ENCODE measurements at regions not wholly inside any gene's neighbourhood (a gene's known extent, or its start where the extent isn't known, plus 50 kb on each side); places are given as distances from the start of the nearest gene placed in this dataset.
"Not testable (repeated sequence)": the region's sequence is repeated elsewhere in the genome, so short reads cannot be mapped to it uniquely, and the experiment has no call there.

DNA sequence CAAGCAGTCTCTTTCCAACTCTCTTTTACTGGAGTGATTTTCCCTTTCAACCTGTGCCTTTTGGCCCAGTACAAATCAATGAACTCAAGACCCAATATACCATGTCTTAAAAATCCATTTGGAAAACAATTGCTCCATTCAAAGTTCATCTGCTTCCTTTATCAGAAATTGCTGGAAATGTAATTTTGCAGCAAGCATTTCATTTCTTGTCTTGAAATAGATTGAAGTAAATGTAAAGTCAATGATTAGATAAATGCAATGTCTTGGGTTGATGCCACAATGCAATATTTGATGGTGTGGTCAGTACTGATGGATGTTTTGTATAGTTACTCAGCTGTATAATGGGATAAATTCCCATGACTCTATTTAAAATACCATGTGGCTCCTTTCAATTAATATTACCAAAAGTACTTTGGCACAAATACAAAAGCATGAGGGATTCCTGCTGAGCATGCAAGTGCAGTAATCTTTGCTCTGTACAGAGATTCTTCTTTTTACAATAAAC, 707.7 kb upstream of the NOVA1 start:
- no peak for DNase-seq
- TF ChIP-seq, protein P1, sequence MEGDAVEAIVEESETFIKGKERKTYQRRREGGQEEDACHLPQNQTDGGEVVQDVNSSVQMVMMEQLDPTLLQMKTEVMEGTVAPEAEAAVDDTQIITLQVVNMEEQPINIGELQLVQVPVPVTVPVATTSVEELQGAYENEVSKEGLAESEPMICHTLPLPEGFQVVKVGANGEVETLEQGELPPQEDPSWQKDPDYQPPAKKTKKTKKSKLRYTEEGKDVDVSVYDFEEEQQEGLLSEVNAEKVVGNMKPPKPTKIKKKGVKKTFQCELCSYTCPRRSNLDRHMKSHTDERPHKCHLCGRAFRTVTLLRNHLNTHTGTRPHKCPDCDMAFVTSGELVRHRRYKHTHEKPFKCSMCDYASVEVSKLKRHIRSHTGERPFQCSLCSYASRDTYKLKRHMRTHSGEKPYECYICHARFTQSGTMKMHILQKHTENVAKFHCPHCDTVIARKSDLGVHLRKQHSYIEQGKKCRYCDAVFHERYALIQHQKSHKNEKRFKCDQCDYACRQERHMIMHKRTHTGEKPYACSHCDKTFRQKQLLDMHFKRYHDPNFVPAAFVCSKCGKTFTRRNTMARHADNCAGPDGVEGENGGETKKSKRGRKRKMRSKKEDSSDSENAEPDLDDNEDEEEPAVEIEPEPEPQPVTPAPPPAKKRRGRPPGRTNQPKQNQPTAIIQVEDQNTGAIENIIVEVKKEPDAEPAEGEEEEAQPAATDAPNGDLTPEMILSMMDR (IDR thresholded peaks at IDR 0.05; ENCODE audit: low read depth, low read length): no peak
- H3K4me1 ChIP-seq: no peaks in the 10 kb centered on the region
- no peaks in the 10 kb centered on the region for H3K36me3 ChIP-seq
- H3K27me3 ChIP-seq: no peaks in the 10 kb centered on the region
- no peak overlapping the region for H3K4me3 ChIP-seq (ENCODE audit: low read depth, low read length)
- no peaks in the 10 kb centered on the region for H3K9me3 ChIP-seq

DNA sequence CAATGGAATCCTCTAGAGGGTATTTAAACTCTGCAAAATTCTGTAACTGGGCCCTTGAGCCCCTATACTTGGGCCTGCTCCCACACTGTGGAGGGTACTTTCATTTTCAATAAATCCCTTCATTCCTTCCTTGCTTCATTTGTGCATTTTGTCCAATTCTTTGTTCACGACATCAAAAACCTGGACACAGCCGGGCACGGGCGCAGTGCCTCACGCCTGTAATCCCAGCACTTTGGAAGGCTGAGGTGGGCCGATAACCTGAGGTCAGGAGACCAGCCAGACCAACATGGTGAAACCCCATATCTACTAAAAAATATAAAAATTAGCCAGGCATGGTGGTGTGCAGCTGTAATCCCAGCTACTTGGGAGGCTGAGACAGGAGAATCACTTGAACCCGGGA, 714.9 kb upstream of the NOVA1 start:
- DNase-seq; H3K9me3 ChIP-seq; H3K36me3 ChIP-seq; H3K4me1 ChIP-seq; H3K4me3 ChIP-seq (ENCODE audit: low read depth, low read length); H3K27me3 ChIP-seq: not testable (repeated sequence)

DNA sequence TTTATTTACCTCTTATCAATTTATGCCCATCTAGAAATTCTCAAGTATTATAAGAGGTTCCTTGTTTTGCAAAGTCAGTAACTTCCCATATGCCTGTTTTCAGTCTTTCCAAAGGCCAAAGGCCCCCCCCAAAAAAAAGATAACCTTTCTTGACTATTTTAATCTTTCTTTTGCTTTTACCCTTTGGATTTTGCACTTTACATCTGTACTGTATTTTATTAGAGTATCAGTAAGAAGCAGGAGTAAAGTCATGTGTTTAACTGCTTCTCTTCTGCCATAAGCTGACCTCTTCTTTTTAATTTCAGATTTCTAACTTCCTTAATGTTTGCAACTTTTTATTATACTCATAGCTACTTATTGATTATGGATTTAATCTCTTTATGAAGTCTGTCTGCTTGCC, 716.4 kb upstream of the NOVA1 start:
- no peak overlapping the region for H3K4me3 ChIP-seq (ENCODE audit: low read depth, low read length)
- no peaks in the 10 kb centered on the region for H3K4me1 ChIP-seq
- no peaks in the 10 kb centered on the region for H3K9me3 ChIP-seq
- no peak for DNase-seq
- no peaks in the 10 kb centered on the region for H3K36me3 ChIP-seq
- TF ChIP-seq, protein P1 (IDR thresholded peaks at IDR 0.05; ENCODE audit: low read depth, low read length): no peak
- H3K27me3 ChIP-seq: no peaks in the 10 kb centered on the region

DNA sequence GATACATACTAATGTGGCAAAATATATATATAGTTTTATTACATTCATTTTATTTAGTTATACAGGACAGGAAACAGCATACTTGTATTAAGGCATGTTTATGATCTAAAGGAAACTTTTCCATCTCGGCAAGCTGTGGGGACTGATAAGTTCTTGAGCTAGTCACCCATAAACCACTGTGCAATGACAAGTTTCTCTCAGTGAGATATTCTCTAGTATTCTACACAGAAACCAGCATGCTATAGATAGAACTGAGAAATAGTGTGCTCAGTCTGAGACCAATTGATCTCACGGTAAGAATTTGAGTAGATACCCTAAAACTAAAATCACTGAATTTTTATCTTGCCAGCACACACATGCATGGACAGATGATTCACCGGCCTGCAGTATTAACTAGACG, 717.6 kb upstream of the NOVA1 start:
- TF ChIP-seq, protein P1 (IDR thresholded peaks at IDR 0.05; ENCODE audit: low read depth, low read length): no peak
- no peak for DNase-seq
- H3K27me3 ChIP-seq: no peaks in the 10 kb centered on the region
- no peaks in the 10 kb centered on the region for H3K36me3 ChIP-seq
- H3K4me3 ChIP-seq (ENCODE audit: low read depth, low read length): no peak overlapping the region
- no peaks in the 10 kb centered on the region for H3K9me3 ChIP-seq
- no peaks in the 10 kb centered on the region for H3K4me1 ChIP-seq

DNA sequence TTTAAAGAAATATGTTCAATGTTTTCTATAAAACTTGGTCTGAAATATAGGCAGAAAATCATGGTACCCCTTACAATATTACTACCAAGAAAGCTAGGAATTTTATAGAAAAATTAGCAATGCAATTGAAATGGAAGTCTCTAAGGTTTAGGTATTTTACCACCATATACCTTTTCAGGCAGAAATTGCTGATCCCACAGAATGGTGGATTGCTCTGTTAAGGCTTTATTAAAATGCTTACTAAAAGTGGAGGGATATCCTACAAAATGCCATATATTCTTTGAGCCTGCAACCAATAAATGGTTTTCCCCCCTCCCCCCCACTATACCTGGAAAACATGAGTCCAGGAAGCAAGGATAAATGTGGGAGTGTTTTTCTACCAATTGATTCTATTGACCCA, 718.1 kb upstream of the NOVA1 start:
- no peaks in the 10 kb centered on the region for H3K36me3 ChIP-seq
- no peak overlapping the region for H3K4me3 ChIP-seq (ENCODE audit: low read depth, low read length)
- no peak for DNase-seq
- no peaks in the 10 kb centered on the region for H3K4me1 ChIP-seq
- no peaks in the 10 kb centered on the region for H3K27me3 ChIP-seq
- no peaks in the 10 kb centered on the region for H3K9me3 ChIP-seq
- TF ChIP-seq, protein P1 (IDR thresholded peaks at IDR 0.05; ENCODE audit: low read depth, low read length): no peak

DNA sequence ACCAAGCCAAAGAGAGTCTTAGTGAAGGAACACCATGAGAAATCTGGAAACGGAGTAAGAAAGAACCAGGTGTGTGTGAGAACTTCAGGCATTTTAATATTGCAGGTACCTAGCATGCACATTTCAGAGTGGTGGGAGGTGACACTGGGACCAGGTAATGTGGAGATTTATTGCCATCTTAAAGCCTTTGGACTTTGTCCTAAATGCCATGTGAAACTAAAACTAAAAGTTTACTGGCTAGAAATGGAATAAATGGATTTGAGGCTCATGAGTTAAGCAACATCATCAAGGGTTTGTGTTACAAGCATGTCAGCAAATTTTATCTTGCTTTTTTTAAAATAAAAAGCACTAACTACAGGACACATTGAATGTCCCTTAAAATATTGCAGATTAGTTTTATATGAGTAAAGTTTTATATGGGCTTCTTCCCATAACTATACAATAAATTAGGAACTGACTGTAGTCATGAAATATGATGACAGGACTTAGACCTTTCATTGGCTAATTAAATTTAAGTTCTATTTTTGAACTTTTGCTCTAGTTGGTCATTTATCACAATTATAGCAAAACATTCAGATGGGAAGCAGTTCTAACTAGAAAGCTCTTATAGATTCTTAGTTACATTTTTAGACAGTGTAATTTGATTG, 721.1 kb upstream of the NOVA1 start:
- H3K4me1 ChIP-seq: no peaks in the 10 kb centered on the region
- TF ChIP-seq, protein P1 (IDR thresholded peaks at IDR 0.05; ENCODE audit: low read depth, low read length): no peak
- DNase-seq: no peak
- no peaks in the 10 kb centered on the region for H3K36me3 ChIP-seq
- no peaks in the 10 kb centered on the region for H3K9me3 ChIP-seq
- H3K27me3 ChIP-seq: no peaks in the 10 kb centered on the region
- H3K4me3 ChIP-seq (ENCODE audit: low read depth, low read length): no peak overlapping the region
